GM18498 (cell line): ENCODE measurements at regions not wholly inside any gene's neighbourhood (a gene's known extent, or its start where the extent isn't known, plus 50 kb on each side); places are given as distances from the start of the nearest gene placed in this dataset.

Experiments used
- ATAC-seq: cut with Tn5 transposase; IDR thresholded peaks from one replicate; pipeline ENCODE4 v1.9.1; 2021; ENCODE audit warnings: mild to moderate bottlenecking, moderate library complexity; ENCODE audit not compliant: unreplicated experiment

- no peak for ATAC-seq
Measured at GRCh38 chr4:138698641-138699040, 316.9 kb upstream of the NOCT start.

DNA sequence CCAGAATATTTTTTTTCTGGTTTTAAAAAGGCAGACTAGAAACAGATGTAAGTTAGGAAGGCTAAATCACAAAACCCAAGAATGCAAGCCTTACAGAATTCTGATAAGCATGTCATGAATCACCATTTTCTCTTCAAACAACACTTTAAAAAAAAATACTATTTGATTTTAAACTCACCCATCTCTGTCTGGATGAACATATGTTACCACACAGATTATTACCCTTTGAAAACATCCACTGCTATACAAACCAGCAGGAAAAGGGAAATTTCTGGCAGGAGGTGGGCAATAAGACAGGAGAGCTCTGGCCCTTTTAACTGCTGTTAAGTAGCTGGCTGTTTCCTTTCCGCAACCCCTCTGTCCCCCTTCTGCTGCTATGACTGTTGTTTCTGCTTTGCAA, 317.7 kb upstream of the NOCT start:
- no peak for ATAC-seq

- no peak for ATAC-seq
Measured at GRCh38 chr4:138696771-138697170, 318.8 kb upstream of the NOCT start.

- ATAC-seq, result no peak
Measured at GRCh38 chr4:138696058-138696457, 319.5 kb upstream of the NOCT start.

DNA sequence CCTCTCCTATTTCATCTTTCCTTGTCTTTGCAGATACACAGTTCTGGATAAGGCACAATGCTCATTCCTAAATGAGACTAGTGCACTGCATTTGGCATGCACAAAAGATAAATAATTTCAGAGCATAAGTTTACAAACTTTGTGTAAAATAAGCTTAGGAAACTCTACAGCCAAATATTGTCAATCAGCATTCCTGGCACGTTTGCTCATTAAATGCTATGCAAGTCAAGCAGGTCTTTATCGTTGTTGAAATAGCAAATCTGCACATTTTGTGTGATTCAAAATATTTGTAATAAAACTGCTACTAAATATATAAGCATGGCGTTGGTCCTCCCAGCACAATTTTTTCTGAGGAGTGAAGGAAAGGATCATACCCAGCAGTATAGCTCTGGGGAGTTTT, 322.1 kb upstream of the NOCT start:
- ATAC-seq, result no peak

DNA sequence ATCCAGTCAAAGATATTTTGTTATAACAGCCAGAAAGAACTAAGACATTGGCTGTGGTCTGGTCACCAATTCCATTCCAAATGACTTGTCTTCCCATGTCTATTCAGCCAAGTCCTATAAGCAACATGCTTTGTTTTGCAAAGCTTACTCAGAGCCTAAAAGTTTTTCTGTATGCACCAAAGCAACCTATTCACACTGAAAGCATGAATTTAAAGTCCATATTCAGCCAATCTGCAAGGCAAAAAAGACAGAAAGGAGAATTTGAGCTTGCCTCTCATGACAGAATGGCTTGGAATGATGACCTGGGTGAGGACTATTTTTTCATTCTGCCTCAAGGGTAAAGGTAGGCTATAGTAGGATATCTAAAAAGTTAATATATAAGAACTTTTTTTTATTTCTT, 323.2 kb upstream of the NOCT start:
- ATAC-seq, result no peak

- ATAC-seq, result no peak
Measured at GRCh38 chr4:138689593-138689992, 326.0 kb upstream of the NOCT start.

DNA sequence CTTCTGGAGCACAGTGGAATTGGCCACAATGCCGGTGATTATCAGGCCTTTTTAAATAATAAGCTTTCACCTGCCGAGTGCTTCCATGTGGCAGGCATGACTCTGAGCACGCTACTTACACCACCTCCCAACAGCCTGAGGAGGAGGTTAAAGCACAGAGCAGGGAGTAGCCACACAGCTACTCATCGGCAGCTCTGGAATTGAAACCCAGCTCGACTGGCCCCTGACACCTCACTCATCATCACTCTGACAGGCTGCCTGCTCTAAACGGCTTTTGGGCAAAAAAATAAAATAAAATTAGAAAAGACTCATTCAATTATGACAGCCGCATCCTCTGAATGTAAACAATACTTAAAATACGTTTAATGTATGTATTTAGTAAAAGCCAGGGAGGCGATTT, 326.4 kb upstream of the NOCT start:
- ATAC-seq, result no peak

GRCh38 chr4:138688408-138689085, 327.0 kb upstream of the NOCT start:
- no peak for ATAC-seq

DNA sequence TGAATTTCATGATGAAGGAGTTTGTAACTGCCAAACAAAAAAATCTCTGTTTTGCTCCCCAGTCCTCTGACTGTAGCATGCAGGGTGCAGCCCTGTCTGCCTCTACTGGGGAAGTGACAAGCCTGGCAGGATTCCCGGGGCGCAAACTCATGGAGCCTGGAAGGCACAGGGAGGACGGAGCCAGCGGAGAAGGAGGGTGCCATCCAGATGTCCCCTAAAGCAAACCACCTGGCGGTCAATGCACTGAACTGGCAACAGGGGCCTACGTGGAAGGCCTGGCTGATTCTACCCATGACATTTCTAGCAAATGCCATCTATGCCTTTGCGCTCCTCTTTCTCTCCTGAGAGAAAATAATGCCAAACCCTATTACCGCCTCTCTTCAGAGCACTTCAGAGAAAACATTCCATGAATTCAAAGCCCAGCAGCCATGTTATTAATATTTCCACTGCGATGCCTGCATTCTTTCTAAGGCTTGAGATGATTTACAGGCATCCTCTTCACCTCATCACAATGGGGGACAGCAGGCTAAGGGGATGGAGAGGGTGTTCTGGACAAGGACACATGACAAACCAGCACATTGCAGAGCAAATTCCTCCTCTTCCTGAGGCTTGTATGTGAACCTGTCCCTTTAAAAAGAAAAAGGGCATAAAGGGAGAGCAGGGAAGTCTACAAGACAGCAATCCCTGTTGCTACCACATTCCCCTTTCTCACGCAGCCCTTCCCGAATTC, 329.3 kb upstream of the NOCT start:
- ATAC-seq, result no peak

DNA sequence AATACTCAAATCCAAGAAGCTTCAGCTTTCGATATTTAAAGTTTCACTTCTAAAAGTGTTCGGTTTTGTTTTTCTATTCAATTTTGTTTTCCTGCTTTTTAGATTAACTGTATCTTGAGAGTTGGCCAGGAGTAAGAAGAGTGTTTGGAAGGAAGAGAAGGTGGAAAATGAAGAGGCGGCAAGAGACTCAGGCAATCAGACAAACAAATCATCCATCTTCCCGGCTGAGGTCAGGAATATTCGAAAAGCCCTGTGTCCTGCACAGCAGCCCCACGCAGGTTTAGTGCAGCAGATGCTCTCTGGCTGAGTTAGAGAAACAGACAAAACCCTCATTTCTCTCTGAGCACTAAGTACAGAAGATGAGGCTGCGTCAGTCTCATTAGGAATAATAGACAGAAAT, 330.3 kb upstream of the NOCT start:
- no peak for ATAC-seq

DNA sequence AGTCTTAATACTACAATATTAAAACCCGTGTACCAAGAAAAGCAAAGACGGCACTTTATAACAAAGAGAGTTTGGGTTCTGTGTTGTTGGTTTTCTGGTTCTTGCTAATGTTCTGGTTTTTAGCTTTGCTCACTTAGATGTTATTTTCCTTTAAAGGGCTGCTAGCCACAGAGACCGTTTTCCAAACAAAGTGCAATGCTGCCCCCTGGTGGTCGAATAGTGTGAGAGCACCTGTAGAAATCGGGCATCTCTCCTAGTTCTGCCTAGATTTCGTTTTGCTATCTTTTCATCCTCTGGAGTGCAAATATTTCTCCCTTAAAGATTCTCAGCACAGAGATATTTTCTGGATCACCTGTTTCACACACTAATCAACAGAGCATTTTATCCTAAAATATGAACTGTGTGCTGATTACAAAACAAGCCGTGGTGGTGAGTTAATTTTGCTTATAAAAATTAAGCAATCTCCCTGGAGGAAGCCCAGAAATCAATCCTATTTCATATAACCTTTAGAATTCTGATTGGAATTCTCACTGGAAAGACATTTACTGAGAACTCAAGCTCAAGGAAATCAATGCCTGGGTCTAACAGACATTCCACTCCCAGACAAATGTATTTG, 334.5 kb upstream of the NOCT start:
- ATAC-seq, result peak; percentile 73

GRCh38 chr4:138680256-138680655, 335.3 kb upstream of the NOCT start:
- ATAC-seq, result no peak

- no peak for ATAC-seq
Measured at GRCh38 chr4:138678985-138679746, 336.4 kb upstream of the NOCT start.

DNA sequence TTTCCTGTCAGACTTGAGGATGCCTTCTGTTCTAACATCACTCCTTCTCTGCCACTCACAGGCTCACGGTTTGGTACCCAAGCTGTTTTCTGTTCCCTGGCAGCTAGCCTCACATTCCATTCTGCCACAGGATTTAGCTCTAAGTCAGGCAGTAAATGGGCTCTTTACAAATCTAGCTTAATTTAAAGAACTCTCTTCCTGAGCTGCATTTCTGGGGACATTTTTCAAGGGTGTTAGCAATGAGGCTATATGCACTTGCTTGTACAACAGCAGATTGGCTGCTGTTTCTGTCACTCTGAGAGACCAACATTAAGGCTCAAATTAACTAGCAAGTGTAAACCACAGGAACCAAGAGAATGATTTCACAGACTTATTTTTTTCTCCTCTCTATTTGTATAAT, 337.8 kb upstream of the NOCT start:
- no peak for ATAC-seq

- ATAC-seq, result no peak
Measured at GRCh38 chr4:138677212-138677611, 338.4 kb upstream of the NOCT start.

DNA sequence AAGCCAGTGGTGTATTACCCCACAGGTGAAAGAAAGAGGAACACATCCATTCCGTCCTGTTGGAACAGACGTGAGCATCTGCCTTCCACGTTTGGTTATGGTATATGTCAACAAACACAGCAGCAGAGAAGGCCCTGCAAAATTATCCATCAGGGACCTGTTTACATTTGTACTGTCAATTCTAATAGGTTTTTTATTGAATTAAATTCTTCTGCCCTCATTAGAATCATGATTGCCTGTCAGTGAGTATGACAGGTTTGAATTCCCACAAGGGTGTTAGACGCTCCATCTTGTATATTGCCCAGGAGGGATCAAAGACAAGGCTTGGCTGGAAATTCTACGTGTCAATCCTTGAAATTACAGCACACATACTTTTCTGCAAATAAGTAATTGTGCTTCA, 339.9 kb upstream of the NOCT start:
- no peak for ATAC-seq

GRCh38 chr4:138674209-138674608, 341.4 kb upstream of the NOCT start:
- ATAC-seq, result no peak

DNA sequence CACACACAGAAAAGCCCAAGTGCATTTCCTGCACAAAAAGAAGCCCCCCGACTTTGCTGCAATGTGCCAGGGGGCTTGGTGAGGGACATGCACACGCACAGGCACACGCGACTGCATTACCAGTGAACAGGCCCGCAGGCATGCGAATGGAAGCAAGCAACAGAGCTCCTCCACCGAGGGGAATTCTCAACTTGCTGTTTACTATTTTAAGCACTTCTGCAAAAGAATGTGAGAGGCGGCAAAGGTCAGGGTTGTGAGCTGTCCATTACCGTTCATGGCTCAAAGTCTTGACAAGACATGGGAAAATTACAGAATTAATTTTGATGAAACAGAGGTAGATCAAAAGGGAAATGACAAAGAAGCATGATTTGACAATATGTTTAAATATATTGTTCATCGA, 342.5 kb upstream of the NOCT start:
- no peak for ATAC-seq

DNA sequence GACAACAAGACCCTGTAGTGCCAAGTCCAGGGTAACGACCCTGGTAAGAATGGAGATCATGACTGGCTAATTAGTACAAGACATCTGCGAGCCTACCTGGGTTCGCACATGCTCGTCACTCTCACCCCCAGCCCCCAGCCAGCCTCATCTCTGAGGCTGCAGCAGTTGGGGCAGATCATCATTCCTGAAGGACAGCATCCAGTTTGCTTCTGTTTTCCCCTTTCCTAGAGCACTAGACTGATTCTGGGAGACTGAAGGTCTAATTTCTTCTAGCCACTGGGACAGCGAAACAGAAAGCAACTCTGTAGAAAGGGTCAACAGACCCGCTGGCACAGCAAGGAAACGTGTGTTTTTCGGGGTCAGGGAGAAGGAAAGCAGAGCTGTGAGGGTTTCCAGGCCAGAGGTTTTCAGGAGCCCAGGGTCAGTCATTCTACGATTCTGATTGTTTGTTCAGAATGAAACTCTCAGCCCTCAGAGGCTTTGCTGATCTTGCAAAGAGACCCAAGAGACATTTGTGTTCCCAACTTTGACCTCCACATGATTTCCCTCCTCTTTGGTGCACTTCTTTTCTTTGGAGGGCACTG, 343.1 kb upstream of the NOCT start:
- peak; percentile 41 for ATAC-seq

GRCh38 chr4:138671606-138672084, 343.9 kb upstream of the NOCT start:
- ATAC-seq, result no peak
